Mucosa of descending colon (tissue), 3 donors: ENCODE measurements at regions not wholly inside any gene's neighbourhood (a gene's known extent, or its start where the extent isn't known, plus 50 kb on each side); places are given as distances from the start of the nearest gene placed in this dataset.

ENCODE experiments used
- ATAC-seq: fragments of 200-7000 bp; cut with Tn5 transposase; one replicate; pipeline ENCODE4 v1.9.1; 2020; ENCODE audit warnings: mild to moderate bottlenecking, moderate library complexity
- DNase-seq, 3 donors: peaks; one replicate each; pipeline ENCODE4 v3.0.0-alpha.2; 2020
- H3K36me3 ChIP-seq: fragments of 200-600 bp; one replicate; pipeline ENCODE4 v1.8.0; 2021; ENCODE audit warnings: low read depth, mild to moderate bottlenecking
- H3K4me1 ChIP-seq: fragments of 200-600 bp; one replicate; pipeline ENCODE4 v1.8.0; 2021; ENCODE audit warnings: low read depth, mild to moderate bottlenecking
- H3K4me3 ChIP-seq: fragments of 200-600 bp; one replicate; pipeline ENCODE4 v1.8.0; 2021; ENCODE audit warnings: mild to moderate bottlenecking
- H3K9me3 ChIP-seq: fragments of 200-600 bp; one replicate; pipeline ENCODE4 v1.8.0; 2021; ENCODE audit warnings: mild to moderate bottlenecking
- intact Hi-C, 2 donors: fragments of 100-400 bp; cut with DNase I in 1 of 2; cut with micrococcal nuclease in 1 of 2; formaldehyde crosslinking; loops; one replicate each; pipeline versions ENCODE4 v1.11.0 to v1.11.1; 2022; cut with DNase I, micrococcal nuclease
- TF ChIP-seq, protein P1 (sequence below): fragments of 200-600 bp; IDR thresholded peaks from one replicate; pipeline ENCODE4 v1.8.0; 2022; ENCODE audit warnings: antibody characterized with exemption, mild to moderate bottlenecking
- donor health status: DM: no; HTN: no; CAD: no; lungs with moderate emphysema.
- donor health status: DM: no; HTN: no; CAD: no.
- donor health status: DM: no; HTN: yes; CAD: no.

DNA sequence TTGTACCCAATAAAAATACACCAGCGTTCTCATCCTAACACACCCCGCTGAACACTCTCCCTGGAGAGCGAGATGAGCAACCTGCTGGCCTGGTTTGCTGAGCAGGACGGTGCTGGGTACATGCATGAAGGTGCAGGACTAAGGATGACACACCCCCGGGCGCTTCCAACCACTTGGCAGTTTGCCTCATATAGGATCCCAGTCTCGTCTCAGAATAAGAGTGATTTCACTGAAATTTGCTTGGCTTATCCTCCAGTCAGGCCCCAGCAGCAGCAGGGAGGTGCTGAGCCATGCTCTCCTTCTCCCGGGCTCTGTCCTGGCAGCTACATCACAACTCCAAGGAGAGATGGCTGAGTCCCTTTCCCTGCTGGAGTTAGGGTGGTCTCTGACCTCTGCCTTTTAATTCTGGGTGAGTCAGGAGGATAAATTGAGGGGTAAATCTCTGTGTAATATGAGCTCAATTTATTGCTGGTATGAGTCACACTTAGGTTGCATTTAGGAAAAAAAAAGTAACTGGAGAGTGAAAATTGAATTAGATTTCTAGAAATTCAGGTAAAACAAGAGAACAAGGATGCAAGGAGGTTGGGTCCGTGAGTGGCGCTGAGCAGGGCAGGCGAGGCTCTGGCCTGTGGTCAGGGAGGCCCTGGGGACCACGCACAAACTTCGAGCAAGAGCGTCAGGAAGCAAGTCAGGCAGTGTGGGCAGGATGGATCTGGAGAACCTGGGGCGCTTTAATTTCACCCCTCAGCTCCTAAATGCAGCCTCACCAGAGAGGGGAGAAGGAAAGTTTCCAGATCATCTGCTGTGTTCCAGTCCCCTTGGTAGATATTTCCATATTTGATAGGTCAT lies 974.0 kb downstream of the TBC1D22A start:
- Histone ChIP-seq H3K36me3 (no peaks in the 10 kb centered on the region), H3K9me3 (no peaks in the 10 kb centered on the region), H3K4me3 (no peak overlapping the region), H3K4me1 (no peaks in the 10 kb centered on the region)
- ATAC-seq (no peak), DNase-seq (no peak)
- TF ChIP-seq, protein P1, sequence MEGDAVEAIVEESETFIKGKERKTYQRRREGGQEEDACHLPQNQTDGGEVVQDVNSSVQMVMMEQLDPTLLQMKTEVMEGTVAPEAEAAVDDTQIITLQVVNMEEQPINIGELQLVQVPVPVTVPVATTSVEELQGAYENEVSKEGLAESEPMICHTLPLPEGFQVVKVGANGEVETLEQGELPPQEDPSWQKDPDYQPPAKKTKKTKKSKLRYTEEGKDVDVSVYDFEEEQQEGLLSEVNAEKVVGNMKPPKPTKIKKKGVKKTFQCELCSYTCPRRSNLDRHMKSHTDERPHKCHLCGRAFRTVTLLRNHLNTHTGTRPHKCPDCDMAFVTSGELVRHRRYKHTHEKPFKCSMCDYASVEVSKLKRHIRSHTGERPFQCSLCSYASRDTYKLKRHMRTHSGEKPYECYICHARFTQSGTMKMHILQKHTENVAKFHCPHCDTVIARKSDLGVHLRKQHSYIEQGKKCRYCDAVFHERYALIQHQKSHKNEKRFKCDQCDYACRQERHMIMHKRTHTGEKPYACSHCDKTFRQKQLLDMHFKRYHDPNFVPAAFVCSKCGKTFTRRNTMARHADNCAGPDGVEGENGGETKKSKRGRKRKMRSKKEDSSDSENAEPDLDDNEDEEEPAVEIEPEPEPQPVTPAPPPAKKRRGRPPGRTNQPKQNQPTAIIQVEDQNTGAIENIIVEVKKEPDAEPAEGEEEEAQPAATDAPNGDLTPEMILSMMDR = no peak
- intact Hi-C loops = no loop called here

DNA sequence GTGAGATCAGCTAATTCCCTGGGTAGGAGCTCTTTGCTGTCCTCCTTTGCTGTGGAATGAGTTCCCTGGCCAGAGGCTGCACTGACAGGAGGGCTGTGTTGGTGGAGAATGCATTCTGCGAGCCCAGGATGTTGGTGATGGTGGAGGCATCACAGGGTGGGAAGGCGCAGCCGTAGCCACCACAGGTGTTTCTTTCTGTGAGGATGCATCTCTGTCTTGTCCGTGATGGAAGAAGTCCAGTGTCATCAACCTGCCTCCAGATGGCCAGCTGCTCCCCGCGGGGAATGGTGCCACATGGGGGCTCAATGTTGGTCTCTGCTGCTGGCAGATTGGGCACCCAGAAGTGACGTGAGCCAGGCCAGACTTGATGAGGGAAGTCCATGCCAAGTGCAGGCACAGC lies 972.1 kb downstream of the TBC1D22A start:
- Histone ChIP-seq H3K9me3 (peaks cover 8% of the 10 kb centered on the region), H3K36me3 (no peaks in the 10 kb centered on the region), H3K4me1 (no peaks in the 10 kb centered on the region), H3K4me3 (no peak overlapping the region)
- intact Hi-C loops = no loop called here
- ATAC-seq (no peak), DNase-seq (no peak)
- TF ChIP-seq, protein P1 = no peak

DNA sequence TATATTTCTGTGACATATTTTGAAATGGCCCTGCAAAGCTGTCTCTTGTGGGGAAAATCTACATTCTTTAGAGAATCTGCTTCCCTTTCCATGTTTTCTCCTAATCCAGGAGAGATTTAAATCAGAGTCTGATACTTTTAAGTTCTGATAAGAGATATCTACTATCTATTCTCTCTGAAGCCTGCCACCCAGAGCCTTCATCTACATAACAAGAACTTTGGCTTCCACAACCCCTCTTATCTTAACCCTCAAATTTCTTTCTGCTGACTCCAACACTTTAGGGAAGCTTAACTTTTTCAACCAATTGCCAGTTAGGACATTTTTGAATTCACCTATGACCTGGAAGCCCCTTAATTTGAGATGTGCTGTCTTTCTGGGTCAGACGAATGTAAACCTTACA lies 965.2 kb downstream of the TBC1D22A start:
- DNase-seq (no peak), ATAC-seq (no peak)
- Histone ChIP-seq H3K4me1 (no peaks in the 10 kb centered on the region), H3K4me3 (no peak overlapping the region), H3K9me3 (peaks cover 8% of the 10 kb centered on the region), H3K36me3 (no peaks in the 10 kb centered on the region)
- TF ChIP-seq, protein P1 = no peak
- intact Hi-C loops = no loop called here

DNA sequence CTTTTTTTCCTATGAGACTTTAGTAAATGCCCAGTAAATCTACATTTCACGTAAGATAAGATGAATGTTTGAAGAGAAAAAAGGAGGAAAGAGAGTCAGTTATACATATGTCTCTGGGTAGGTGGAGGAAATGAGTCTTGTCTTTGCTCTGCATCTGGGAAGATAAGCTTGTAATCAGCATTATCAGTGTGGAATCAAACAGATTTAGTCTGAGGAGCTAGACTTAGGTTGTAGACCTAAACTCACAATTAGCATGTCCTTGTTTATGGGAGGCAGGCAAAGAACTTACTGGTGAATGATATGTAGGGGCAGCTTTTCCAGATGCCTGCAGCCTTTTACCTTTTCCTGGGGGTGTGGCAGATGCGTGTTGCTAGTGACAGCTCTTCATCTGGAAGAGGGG lies 962.3 kb downstream of the TBC1D22A start:
- TF ChIP-seq, protein P1 = no peak
- no peaks in the 10 kb centered on the region for H3K9me3 ChIP-seq
- H3K36me3 ChIP-seq = no peaks in the 10 kb centered on the region
- intact Hi-C loops = no loop called here
- no peak overlapping the region for H3K4me3 ChIP-seq
- DNase-seq = no peak
- no peak for ATAC-seq
- no peaks in the 10 kb centered on the region for H3K4me1 ChIP-seq

DNA sequence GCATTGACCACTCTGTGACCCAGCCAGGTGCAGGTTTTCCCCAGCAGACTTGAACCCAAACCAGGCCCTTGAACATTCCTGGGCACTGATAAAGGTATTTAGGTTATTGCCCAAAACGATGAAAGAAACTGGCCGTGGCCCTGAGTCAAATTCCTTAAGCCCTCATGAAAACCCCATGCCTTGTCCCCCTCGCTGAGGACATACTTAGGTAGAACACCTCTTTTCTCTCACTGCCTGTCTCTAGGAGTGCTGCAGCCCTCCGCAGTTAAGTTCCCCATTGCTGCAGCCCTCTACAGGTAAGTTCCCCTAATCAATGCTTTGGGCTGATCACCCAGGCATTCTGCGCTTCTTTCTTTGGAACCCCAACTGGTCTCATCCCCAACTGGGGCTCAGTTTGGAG lies 961.6 kb downstream of the TBC1D22A start:
- H3K36me3 ChIP-seq = no peaks in the 10 kb centered on the region
- intact Hi-C loops = no loop called here
- DNase-seq (no peak), ATAC-seq (no peak)
- no peaks in the 10 kb centered on the region for H3K9me3 ChIP-seq
- TF ChIP-seq, protein P1 = no peak
- H3K4me3 ChIP-seq = no peak overlapping the region
- H3K4me1 ChIP-seq = no peaks in the 10 kb centered on the region
